Type B pancreatic cell (in vitro differentiated cells): ENCODE measurements at regions not wholly inside any gene's neighbourhood (a gene's known extent, or its start where the extent isn't known, plus 50 kb on each side); places are given as distances from the start of the nearest gene placed in this dataset.

Experiments
- DNase-seq: peaks from one replicate; pipeline ENCODE4 v3.0.0; 2021; ENCODE audit warnings: mixed read lengths; ENCODE audit not compliant: unreplicated experiment; ENCODE audit errors: extremely low spot score
- H3K27ac Mint-ChIP-seq: 2 replicates; pipeline ENCODE4 v1.8.0; 2021; ENCODE audit warnings: mild to moderate bottlenecking, mixed read lengths
- H3K27me3 Mint-ChIP-seq: 2 replicates; pipeline ENCODE4 v1.8.0; 2021; ENCODE audit warnings: mixed read lengths
- H3K36me3 Mint-ChIP-seq: 2 replicates; pipeline ENCODE4 v1.8.0; 2021; ENCODE audit warnings: mixed read lengths
- H3K4me1 Mint-ChIP-seq: one replicate; pipeline ENCODE4 v1.8.0; 2021; ENCODE audit warnings: mixed read lengths; ENCODE audit not compliant: unreplicated experiment
- H3K4me3 Mint-ChIP-seq: 2 replicates; pipeline ENCODE4 v1.8.0; 2021; ENCODE audit warnings: mild to moderate bottlenecking, mixed read lengths
- H3K9me3 Mint-ChIP-seq: 2 replicates; pipeline ENCODE4 v1.8.0; 2021; ENCODE audit warnings: mixed read lengths
- TF ChIP-seq, protein P1 (sequence below): fragments of 200-600 bp; sonication (generic); conservative IDR thresholded peaks from 2 replicates; pipeline ENCODE4 v1.5.0; 2021; ENCODE audit warnings: antibody characterized with exemption, mild to moderate bottlenecking

DNA sequence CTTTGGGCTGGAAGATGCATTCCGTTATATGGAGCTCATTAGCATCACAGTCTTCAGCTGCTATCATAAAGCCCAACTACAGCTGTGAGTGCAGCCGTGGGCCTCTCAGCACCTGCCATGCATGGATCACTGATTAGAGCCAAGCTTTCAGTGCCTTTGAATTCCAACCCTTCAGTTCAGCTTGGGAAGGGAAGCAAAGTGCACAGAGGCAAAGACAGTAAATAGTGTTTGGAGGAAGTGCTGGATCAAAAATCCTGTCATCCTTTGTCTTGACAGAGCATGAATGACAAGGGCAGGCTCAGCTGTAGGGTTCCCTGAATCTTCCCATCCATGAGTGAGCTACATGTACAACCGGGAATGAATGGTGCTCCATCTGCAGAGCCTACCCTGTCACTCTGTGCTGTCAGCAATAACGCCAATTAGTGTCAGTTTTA is 153.7 kb downstream of the DNAJB9 start:
- no peak for DNase-seq
- no peaks in the 10 kb centered on the region for H3K36me3 Mint-ChIP-seq
- H3K4me3 Mint-ChIP-seq: no peak overlapping the region
- H3K4me1 Mint-ChIP-seq: no peaks in the 10 kb centered on the region
- H3K27me3 Mint-ChIP-seq: no peaks in the 10 kb centered on the region
- TF ChIP-seq, protein P1, sequence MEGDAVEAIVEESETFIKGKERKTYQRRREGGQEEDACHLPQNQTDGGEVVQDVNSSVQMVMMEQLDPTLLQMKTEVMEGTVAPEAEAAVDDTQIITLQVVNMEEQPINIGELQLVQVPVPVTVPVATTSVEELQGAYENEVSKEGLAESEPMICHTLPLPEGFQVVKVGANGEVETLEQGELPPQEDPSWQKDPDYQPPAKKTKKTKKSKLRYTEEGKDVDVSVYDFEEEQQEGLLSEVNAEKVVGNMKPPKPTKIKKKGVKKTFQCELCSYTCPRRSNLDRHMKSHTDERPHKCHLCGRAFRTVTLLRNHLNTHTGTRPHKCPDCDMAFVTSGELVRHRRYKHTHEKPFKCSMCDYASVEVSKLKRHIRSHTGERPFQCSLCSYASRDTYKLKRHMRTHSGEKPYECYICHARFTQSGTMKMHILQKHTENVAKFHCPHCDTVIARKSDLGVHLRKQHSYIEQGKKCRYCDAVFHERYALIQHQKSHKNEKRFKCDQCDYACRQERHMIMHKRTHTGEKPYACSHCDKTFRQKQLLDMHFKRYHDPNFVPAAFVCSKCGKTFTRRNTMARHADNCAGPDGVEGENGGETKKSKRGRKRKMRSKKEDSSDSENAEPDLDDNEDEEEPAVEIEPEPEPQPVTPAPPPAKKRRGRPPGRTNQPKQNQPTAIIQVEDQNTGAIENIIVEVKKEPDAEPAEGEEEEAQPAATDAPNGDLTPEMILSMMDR: no peak
- H3K9me3 Mint-ChIP-seq: no peaks in the 10 kb centered on the region
- no peak overlapping the region for H3K27ac Mint-ChIP-seq

DNA sequence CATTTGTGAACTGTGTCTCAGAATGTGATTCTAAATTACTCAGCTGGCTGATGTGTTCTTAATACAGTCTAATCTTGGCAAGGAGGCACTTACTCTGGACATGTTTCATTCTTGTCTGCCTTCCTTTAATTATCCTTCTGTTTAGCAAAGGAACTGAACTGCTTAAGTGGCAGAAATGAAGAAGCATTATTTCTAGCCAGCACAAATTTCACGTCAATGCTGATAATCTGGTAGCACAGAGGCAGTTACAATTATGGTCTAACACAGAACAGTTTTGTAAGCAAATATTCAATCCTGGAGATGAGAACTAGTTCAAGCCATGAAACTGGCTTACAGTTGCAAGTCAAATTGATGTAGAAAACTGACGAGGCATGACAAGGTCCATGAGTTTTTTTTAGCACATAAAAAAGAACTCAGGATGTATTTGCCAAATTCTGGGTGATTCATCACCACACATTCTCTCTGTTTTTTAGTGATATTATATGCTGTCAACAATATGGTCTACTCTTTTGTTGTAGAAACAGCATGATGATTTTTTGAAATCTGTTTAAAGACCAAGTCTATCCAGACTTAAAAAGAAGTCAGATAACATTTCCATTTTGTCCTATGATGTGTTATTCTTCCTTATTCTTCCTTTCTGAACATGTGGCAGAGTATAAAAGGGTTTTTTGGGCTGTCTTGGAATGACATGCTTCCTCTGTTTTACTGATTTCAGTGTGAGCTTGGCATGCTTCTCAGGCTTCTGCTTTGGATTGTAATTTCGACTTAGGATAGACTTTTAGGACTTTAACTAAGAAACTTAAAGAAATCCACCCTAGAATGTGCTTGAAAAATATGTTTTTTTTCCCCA is 154.8 kb downstream of the DNAJB9 start:
- no peaks in the 10 kb centered on the region for H3K9me3 Mint-ChIP-seq
- no peaks in the 10 kb centered on the region for H3K4me1 Mint-ChIP-seq
- no peak overlapping the region for H3K4me3 Mint-ChIP-seq
- no peaks in the 10 kb centered on the region for H3K27me3 Mint-ChIP-seq
- no peak overlapping the region for H3K27ac Mint-ChIP-seq
- no peaks in the 10 kb centered on the region for H3K36me3 Mint-ChIP-seq
- TF ChIP-seq, protein P1: no peak
- DNase-seq: no peak

DNA sequence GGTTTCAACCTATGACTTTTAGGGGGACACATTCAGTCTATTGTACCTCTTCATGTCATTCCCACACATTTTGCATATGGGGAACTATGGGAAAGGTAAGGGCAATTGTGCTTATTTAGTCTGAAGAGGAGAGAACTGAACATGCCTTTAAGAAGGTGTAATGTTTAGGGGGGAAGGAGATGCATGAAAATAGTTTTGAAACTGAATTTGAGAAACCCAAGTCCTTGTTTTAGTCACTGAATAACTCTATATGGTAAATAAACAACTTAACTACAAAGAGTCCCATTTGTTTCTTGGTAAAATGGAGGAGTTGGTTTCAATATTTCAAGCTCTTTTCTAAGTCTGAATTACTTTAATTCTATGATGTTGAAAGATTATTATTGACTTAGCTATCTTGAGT is 166.1 kb downstream of the DNAJB9 start:
- H3K4me1 Mint-ChIP-seq: no peaks in the 10 kb centered on the region
- no peaks in the 10 kb centered on the region for H3K9me3 Mint-ChIP-seq
- H3K27ac Mint-ChIP-seq: no peak overlapping the region
- DNase-seq: no peak
- H3K4me3 Mint-ChIP-seq: no peak overlapping the region
- no peaks in the 10 kb centered on the region for H3K36me3 Mint-ChIP-seq
- TF ChIP-seq, protein P1: no peak
- peaks cover 6% of the 10 kb centered on the region for H3K27me3 Mint-ChIP-seq

DNA sequence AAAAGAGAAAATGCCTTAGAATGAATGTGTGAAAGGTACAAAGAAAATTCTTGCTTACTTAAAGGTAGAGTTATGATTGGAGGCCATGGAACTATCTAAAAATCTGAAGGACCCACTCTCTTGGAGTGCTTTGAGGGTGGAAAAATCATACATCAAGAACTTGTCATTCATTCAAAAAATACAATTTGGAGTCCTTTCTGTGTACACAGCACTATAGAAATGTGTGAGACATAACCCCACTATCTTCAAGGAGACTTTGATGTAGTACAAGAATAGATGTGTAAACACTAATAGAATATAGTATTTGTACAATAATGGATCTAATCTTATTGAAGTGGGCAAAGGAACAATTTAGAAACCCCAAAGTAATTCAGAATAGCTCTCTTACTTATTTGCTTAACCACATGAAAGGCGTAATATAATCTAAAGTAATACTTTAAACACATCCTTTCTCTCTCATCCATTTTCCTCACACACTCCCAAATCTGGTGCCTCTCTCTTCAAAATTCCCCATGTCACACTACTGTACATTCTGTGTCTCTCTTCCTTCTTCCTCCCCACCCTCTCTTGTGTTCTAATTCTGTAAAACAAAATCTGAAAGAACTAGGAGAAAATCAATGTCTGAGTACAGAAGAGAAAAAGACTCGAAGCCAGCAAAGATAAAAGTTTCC is 166.7 kb downstream of the DNAJB9 start:
- no peak overlapping the region for H3K4me3 Mint-ChIP-seq
- H3K27me3 Mint-ChIP-seq: peaks cover 6% of the 10 kb centered on the region
- DNase-seq: no peak
- no peaks in the 10 kb centered on the region for H3K4me1 Mint-ChIP-seq
- no peaks in the 10 kb centered on the region for H3K36me3 Mint-ChIP-seq
- H3K27ac Mint-ChIP-seq: no peak overlapping the region
- H3K9me3 Mint-ChIP-seq: no peaks in the 10 kb centered on the region
- TF ChIP-seq, protein P1: no peak

DNA sequence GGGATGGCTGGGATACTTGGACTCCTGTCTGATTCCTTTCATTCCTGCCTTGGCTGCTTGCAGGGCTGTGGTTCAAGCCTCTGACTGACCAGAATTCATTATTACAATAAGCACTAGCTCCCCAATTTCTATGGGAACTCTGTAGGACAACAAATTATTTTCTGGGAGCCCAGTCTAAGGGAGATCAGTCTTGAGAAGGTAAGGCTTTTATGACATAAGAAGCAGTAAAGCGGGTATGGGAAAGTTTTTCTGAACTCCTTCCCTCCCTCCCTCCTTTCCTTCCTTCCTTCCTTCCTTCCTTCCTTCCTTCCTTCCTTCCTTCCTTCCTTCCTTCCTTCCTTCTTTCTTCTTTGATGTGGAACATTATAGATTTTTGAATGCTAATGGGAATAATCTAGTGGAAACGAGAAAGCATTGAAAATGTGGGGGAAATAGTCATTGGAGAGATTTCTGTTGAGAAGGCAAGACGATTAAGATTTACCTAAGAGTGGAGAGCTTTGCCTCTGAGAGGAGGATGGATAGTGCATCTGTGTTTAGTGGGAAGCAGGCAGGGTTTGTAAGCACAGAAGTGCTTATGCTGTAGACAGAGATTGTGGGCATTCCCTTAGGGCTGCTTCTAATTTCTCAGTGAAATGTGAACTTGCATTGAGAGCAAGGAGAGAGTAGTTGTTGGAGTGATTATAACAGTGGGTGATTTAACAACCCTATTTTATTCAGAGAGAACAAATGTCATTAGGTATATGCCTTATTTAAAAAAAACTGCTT is 201.5 kb downstream of the DNAJB9 start:
- no peak overlapping the region for H3K27ac Mint-ChIP-seq
- H3K36me3 Mint-ChIP-seq: no peaks in the 10 kb centered on the region
- no peaks in the 10 kb centered on the region for H3K9me3 Mint-ChIP-seq
- no peaks in the 10 kb centered on the region for H3K27me3 Mint-ChIP-seq
- no peak for DNase-seq
- no peaks in the 10 kb centered on the region for H3K4me1 Mint-ChIP-seq
- no peak overlapping the region for H3K4me3 Mint-ChIP-seq
- TF ChIP-seq, protein P1: no peak
